Activated naive CD8-positive, alpha-beta T cell treated with anti-CD3 and anti-CD28 coated beads for 36 hours (primary cell): ENCODE measurements at regions not wholly inside any gene's neighbourhood (a gene's known extent, or its start where the extent isn't known, plus 50 kb on each side); places are given as distances from the start of the nearest gene placed in this dataset.

Experiments used
- DNase-seq: peaks from one replicate; pipeline ENCODE4 v3.0.0; 2021
- H3K27ac Mint-ChIP-seq: one replicate; pipeline ENCODE4 v1.8.0; 2022; ENCODE audit warnings: mild to moderate bottlenecking, moderate library complexity, mixed read lengths
- H3K27me3 Mint-ChIP-seq: one replicate; pipeline ENCODE4 v1.8.0; 2022; ENCODE audit warnings: mild to moderate bottlenecking, mixed read lengths
- H3K36me3 Mint-ChIP-seq: one replicate; pipeline ENCODE4 v1.8.0; 2021; ENCODE audit warnings: mild to moderate bottlenecking, mixed read lengths
- H3K4me1 Mint-ChIP-seq: one replicate; pipeline ENCODE4 v1.8.0; 2021; ENCODE audit warnings: mixed read lengths
- H3K4me3 Mint-ChIP-seq: one replicate; pipeline ENCODE4 v1.8.0; 2022; ENCODE audit warnings: mild to moderate bottlenecking, moderate library complexity, mixed read lengths
- H3K9me3 Mint-ChIP-seq: one replicate; pipeline ENCODE4 v1.8.0; 2022; ENCODE audit warnings: mixed read lengths

- H3K9me3 Mint-ChIP-seq = no peaks in the 10 kb centered on the region
- H3K4me1 Mint-ChIP-seq = no peaks in the 10 kb centered on the region
- no peaks in the 10 kb centered on the region for H3K36me3 Mint-ChIP-seq
- no peak for DNase-seq
- no peak overlapping the region for H3K4me3 Mint-ChIP-seq
- H3K27ac Mint-ChIP-seq = no peak overlapping the region
- no peaks in the 10 kb centered on the region for H3K27me3 Mint-ChIP-seq
Observed at GRCh38 chr12:116459916-116460663, 99.1 kb upstream of the MAP1LC3B2 start.

- H3K4me1 Mint-ChIP-seq = no peaks in the 10 kb centered on the region
- no peak for DNase-seq
- no peak overlapping the region for H3K27ac Mint-ChIP-seq
- H3K27me3 Mint-ChIP-seq = no peaks in the 10 kb centered on the region
- H3K9me3 Mint-ChIP-seq = no peaks in the 10 kb centered on the region
- no peaks in the 10 kb centered on the region for H3K36me3 Mint-ChIP-seq
- no peak overlapping the region for H3K4me3 Mint-ChIP-seq
Observed at GRCh38 chr12:116461060-116461459, 98.1 kb upstream of the MAP1LC3B2 start.

- no peak for DNase-seq
- Mint-ChIP-seq H3K4me1 (no peaks in the 10 kb centered on the region), H3K36me3 (no peaks in the 10 kb centered on the region), H3K9me3 (no peaks in the 10 kb centered on the region), H3K4me3 (no peak overlapping the region), H3K27ac (no peak overlapping the region), H3K27me3 (no peaks in the 10 kb centered on the region)
Observed at GRCh38 chr12:116463366-116463765, 95.8 kb upstream of the MAP1LC3B2 start.

- no peaks in the 10 kb centered on the region for H3K27me3 Mint-ChIP-seq
- H3K9me3 Mint-ChIP-seq = no peaks in the 10 kb centered on the region
- no peaks in the 10 kb centered on the region for H3K4me1 Mint-ChIP-seq
- no peak overlapping the region for H3K4me3 Mint-ChIP-seq
- H3K36me3 Mint-ChIP-seq = no peaks in the 10 kb centered on the region
- DNase-seq = no peak
- H3K27ac Mint-ChIP-seq = no peak overlapping the region
Observed at GRCh38 chr12:116465407-116465806, 93.8 kb upstream of the MAP1LC3B2 start.

GRCh38 chr12:116465856-116466255 lies 93.3 kb upstream of the MAP1LC3B2 start:
- Mint-ChIP-seq H3K36me3 (no peaks in the 10 kb centered on the region), H3K27ac (no peak overlapping the region), H3K4me3 (no peak overlapping the region), H3K27me3 (no peaks in the 10 kb centered on the region), H3K9me3 (no peaks in the 10 kb centered on the region), H3K4me1 (no peaks in the 10 kb centered on the region)
- DNase-seq = no peak

GRCh38 chr12:116466536-116466935 lies 92.6 kb upstream of the MAP1LC3B2 start:
- Mint-ChIP-seq H3K36me3 (no peaks in the 10 kb centered on the region), H3K27ac (no peak overlapping the region), H3K4me1 (no peaks in the 10 kb centered on the region), H3K27me3 (no peaks in the 10 kb centered on the region), H3K9me3 (no peaks in the 10 kb centered on the region), H3K4me3 (no peak overlapping the region)
- DNase-seq = no peak

- Mint-ChIP-seq H3K27ac (no peak overlapping the region), H3K36me3 (no peaks in the 10 kb centered on the region), H3K27me3 (no peaks in the 10 kb centered on the region), H3K4me1 (no peaks in the 10 kb centered on the region), H3K9me3 (no peaks in the 10 kb centered on the region), H3K4me3 (no peak overlapping the region)
- no peak for DNase-seq
Observed at GRCh38 chr12:116469344-116469743, 89.8 kb upstream of the MAP1LC3B2 start.

- peaks cover 3% of the 10 kb centered on the region for H3K36me3 Mint-ChIP-seq
- H3K27ac Mint-ChIP-seq = no peak overlapping the region
- peaks cover 9% of the 10 kb centered on the region for H3K9me3 Mint-ChIP-seq
- no peak for DNase-seq
- H3K4me3 Mint-ChIP-seq = no peak overlapping the region
- H3K4me1 Mint-ChIP-seq = no peaks in the 10 kb centered on the region
- no peaks in the 10 kb centered on the region for H3K27me3 Mint-ChIP-seq
Observed at GRCh38 chr12:116471544-116471943, 87.6 kb upstream of the MAP1LC3B2 start.

GRCh38 chr12:116472193-116472592 lies 87.0 kb upstream of the MAP1LC3B2 start:
- no peak overlapping the region for H3K4me3 Mint-ChIP-seq
- DNase-seq = no peak
- no peaks in the 10 kb centered on the region for H3K4me1 Mint-ChIP-seq
- peaks cover 11% of the 10 kb centered on the region for H3K9me3 Mint-ChIP-seq
- no peak overlapping the region for H3K27ac Mint-ChIP-seq
- H3K36me3 Mint-ChIP-seq = peaks cover 4% of the 10 kb centered on the region
- no peaks in the 10 kb centered on the region for H3K27me3 Mint-ChIP-seq

GRCh38 chr12:116473416-116473815 lies 85.8 kb upstream of the MAP1LC3B2 start:
- H3K4me1 Mint-ChIP-seq = no peaks in the 10 kb centered on the region
- peaks cover 16% of the 10 kb centered on the region for H3K9me3 Mint-ChIP-seq
- H3K27me3 Mint-ChIP-seq = no peaks in the 10 kb centered on the region
- DNase-seq = no peak
- H3K4me3 Mint-ChIP-seq = no peak overlapping the region
- peaks cover 6% of the 10 kb centered on the region for H3K36me3 Mint-ChIP-seq
- no peak overlapping the region for H3K27ac Mint-ChIP-seq

- H3K36me3 Mint-ChIP-seq = peaks cover 6% of the 10 kb centered on the region
- H3K4me3 Mint-ChIP-seq = no peak overlapping the region
- H3K27me3 Mint-ChIP-seq = no peaks in the 10 kb centered on the region
- H3K27ac Mint-ChIP-seq = no peak overlapping the region
- H3K4me1 Mint-ChIP-seq = no peaks in the 10 kb centered on the region
- DNase-seq = no peak
- peaks cover 18% of the 10 kb centered on the region for H3K9me3 Mint-ChIP-seq
Observed at GRCh38 chr12:116474331-116474730, 84.8 kb upstream of the MAP1LC3B2 start.

GRCh38 chr12:116474899-116475298 lies 84.3 kb upstream of the MAP1LC3B2 start:
- H3K9me3 Mint-ChIP-seq = peaks cover 18% of the 10 kb centered on the region
- peaks cover 6% of the 10 kb centered on the region for H3K36me3 Mint-ChIP-seq
- no peaks in the 10 kb centered on the region for H3K27me3 Mint-ChIP-seq
- no peak overlapping the region for H3K4me3 Mint-ChIP-seq
- no peak for DNase-seq
- peaks cover under 1% of the 10 kb centered on the region for H3K4me1 Mint-ChIP-seq
- H3K27ac Mint-ChIP-seq = no peak overlapping the region

GRCh38 chr12:116476227-116476822 lies 82.9 kb upstream of the MAP1LC3B2 start:
- Mint-ChIP-seq H3K27me3 (no peaks in the 10 kb centered on the region), H3K36me3 (peaks cover 6% of the 10 kb centered on the region), H3K9me3 (peaks cover 18% of the 10 kb centered on the region), H3K4me1 (peaks cover 5% of the 10 kb centered on the region), H3K27ac (no peak overlapping the region), H3K4me3 (no peak overlapping the region)
- DNase-seq = no peak

- Mint-ChIP-seq H3K36me3 (peaks cover 6% of the 10 kb centered on the region), H3K4me1 (peaks cover 5% of the 10 kb centered on the region), H3K9me3 (peaks cover 18% of the 10 kb centered on the region), H3K27ac (no peak overlapping the region), H3K27me3 (no peaks in the 10 kb centered on the region), H3K4me3 (no peak overlapping the region)
- no peak for DNase-seq
Observed at GRCh38 chr12:116478243-116478773, 80.9 kb upstream of the MAP1LC3B2 start.

GRCh38 chr12:116480210-116480810 lies 78.9 kb upstream of the MAP1LC3B2 start:
- no peak for DNase-seq
- Mint-ChIP-seq H3K27me3 (no peaks in the 10 kb centered on the region), H3K9me3 (peaks cover 18% of the 10 kb centered on the region), H3K4me3 (no peak overlapping the region), H3K4me1 (peaks cover 5% of the 10 kb centered on the region), H3K36me3 (peaks cover 6% of the 10 kb centered on the region), H3K27ac (no peak overlapping the region)
